ENCODE measurements at regions not wholly inside any gene's neighbourhood (a gene's known extent, or its start where the extent isn't known, plus 50 kb on each side); places are given as distances from the start of the nearest gene placed in this dataset.

DNA sequence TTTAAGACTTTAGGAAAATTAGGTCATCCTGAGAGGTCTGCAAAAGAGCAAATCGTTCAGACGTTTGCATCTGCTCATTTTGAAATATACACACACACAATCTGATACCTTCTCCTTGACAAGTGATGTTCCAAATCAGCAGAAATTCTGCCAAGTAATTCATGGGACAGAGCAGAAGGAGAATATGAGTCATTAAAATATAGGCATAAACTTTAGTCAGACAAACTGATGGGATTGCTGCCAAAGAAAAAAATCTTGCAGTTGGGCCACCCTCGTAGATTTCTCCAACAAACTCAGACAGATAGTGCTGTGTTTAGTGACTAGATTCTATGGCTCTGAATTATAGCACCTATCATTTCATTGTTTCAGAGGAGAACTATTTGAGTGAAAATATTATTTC, 336.3 kb downstream of the NYAP2 start:
- peak; percentile 88 for DNase-seq

DNA sequence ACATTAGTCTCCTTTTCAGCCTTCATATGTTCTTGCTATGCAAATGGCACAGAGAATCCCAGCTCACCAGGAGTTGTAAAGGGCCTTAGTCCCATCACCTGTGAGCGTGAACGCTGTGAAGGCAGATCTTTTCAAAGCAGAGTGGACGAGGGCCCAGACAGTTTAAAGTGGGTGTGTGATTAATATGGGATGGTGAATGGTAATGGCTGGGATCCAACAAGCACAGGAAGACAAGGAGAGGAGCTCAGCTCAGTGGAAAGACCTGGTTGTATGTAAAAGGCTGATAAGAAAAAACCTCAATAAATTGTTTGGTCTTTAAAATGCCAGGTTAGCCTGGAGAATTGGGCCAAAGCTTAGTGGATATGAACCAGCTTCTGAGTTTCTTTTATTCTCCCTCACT, 326.2 kb downstream of the NYAP2 start:
- no peak for DNase-seq
